GM12872 (cell line): ENCODE measurements at regions not wholly inside any gene's neighbourhood (a gene's known extent, or its start where the extent isn't known, plus 50 kb on each side); places are given as distances from the start of the nearest gene placed in this dataset.

Source experiments
- TF ChIP-seq, protein P1 (sequence below): IDR thresholded peaks from 3 replicates; pipeline ENCODE4 v1.5.1; 2011; ENCODE audit warnings: low read depth, mild to moderate bottlenecking, low read length, moderate library complexity; ENCODE audit not compliant: insufficient read depth

DNA sequence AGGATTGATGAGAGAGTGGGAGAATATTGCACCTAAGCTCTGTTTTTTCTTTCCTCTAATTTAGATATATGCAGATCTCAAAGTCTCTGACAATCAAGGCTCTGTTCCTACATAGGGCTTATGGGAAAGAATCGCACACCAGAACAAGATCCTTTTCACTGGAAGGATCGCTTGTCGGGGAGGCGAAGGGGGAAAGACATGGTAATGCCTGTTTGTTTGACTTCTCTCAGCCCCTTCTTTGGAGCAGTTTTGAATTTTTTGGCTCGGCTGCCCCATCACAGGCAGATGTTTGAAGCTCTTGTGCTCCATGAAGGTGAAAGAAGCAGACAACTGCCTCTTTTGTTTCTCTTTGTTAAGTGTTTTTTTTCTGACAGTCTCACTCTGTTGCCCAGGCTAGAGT is 599.9 kb upstream of the ZNF608 start:
- TF ChIP-seq, protein P1, sequence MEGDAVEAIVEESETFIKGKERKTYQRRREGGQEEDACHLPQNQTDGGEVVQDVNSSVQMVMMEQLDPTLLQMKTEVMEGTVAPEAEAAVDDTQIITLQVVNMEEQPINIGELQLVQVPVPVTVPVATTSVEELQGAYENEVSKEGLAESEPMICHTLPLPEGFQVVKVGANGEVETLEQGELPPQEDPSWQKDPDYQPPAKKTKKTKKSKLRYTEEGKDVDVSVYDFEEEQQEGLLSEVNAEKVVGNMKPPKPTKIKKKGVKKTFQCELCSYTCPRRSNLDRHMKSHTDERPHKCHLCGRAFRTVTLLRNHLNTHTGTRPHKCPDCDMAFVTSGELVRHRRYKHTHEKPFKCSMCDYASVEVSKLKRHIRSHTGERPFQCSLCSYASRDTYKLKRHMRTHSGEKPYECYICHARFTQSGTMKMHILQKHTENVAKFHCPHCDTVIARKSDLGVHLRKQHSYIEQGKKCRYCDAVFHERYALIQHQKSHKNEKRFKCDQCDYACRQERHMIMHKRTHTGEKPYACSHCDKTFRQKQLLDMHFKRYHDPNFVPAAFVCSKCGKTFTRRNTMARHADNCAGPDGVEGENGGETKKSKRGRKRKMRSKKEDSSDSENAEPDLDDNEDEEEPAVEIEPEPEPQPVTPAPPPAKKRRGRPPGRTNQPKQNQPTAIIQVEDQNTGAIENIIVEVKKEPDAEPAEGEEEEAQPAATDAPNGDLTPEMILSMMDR = no peak

DNA sequence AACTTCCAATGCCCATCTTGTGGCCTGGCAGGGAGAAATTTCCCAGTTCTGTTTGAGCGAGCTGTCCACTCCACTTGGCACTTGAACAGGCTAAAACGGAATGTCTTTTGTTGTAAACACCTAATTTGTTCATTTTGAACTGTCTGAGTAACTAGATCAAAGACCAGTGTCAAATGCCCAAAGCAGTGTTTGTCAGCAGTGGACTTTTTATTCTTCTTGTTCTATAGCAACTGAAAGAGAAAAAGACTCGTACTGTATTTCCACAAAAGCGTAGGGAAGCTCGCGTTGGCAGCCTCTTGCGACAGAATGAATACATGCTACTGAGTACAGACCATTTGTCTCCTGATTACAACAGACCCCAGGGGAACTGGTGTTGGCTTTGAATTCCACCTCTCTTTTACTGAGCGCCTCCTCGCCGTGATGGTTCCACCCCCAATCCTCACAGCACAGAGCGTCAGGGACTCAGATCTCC is 601.8 kb upstream of the ZNF608 start:
- TF ChIP-seq, protein P1 = no peak

DNA sequence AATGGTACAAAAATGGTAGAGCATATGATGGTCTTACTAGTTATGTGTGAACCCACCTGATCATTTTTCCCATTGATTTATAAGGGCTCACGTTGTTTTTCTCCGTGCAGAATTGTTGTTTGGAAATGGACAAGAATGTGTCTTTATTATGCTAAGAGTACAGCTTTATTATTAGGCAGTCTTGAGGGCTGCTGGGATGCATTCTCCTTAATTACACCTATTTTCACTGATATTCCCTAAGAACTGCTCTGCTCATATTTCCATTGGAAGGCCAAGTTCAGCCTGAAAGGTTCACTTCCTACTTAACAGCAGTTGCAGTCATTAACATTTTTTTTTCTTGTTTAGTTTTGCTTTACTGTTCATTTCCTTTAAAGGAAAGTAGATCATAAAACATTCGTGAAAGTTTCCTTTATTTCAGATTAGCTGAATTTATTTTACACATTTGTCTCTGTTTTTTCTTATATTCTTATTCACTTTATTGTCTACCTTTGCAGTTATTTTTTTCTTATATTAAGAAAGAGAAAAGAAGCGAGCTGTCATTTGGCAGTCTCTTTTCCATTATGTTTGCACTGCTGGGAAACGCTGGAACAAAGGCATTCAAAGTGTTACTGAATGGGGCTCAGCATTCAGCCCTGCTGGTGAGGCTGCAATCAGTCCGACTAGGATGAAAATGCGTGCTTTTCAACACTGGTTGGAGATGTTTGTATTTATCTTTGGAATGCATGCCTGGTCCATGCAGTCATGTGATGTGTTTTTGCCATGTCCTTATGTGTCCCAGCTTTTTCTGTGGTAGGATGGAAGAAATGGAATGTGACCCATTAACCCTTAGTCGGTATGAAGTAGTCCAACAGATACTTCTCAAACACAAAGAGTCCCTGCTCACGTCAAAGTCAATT is 602.7 kb upstream of the ZNF608 start:
- TF ChIP-seq, protein P1 = no peak

DNA sequence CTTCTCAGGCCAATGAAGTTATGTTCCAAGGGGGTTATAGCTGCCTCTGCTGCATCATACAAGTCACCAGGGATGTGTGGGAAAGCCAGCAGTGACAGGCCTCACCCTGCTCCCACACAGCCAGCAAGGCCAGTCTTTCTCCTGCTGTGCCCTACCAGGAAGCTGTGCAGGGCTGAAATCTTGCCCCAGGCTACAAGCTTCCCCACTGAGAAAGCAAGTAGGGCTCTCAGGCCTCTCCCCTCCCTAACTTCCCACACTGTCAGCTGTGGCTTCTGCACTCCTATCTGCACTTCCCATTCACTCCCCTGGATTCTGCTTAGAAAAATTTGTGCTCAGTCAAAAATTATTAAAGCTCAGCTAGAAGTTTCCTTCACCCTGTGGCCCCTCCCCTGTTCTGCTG is 611.2 kb upstream of the ZNF608 start:
- TF ChIP-seq, protein P1 = no peak

DNA sequence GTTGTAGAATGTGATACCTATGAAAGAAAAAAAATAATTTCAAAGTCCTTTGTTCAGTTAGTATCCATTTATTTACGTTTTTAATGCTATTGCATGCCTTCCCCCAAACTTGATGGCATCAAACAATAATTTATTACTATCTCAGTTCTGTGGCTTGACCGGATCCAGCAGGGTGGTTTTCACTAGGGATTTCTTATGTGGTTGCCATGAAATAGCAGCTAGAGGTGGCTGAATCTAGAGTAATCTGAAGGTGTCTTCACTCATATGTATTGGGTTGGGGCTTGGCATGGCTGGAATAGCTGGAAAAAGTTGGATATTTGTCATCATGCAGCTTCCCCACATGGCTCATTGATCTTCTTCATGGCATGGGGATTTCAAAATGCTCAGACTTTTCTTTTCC is 619.3 kb upstream of the ZNF608 start:
- TF ChIP-seq, protein P1 = no peak

DNA sequence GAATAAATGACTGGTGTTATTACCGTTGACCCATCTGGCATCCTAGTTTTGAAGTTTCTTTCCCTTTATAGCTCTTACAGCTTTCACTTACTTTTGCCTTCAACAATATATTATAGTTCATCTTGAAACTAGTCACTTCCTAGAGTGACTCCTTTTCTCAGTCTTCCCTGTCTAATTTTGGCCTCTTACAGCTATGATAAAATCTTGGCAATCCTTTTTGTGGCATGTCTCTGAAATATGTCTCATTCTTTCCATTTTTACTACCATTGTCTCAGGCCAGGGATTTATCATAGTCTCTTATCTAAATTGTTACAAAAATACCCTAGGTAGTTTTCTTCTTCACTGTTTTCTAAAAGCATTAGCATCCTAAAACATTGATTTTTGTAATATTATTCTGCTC is 621.3 kb upstream of the ZNF608 start:
- TF ChIP-seq, protein P1 = no peak

DNA sequence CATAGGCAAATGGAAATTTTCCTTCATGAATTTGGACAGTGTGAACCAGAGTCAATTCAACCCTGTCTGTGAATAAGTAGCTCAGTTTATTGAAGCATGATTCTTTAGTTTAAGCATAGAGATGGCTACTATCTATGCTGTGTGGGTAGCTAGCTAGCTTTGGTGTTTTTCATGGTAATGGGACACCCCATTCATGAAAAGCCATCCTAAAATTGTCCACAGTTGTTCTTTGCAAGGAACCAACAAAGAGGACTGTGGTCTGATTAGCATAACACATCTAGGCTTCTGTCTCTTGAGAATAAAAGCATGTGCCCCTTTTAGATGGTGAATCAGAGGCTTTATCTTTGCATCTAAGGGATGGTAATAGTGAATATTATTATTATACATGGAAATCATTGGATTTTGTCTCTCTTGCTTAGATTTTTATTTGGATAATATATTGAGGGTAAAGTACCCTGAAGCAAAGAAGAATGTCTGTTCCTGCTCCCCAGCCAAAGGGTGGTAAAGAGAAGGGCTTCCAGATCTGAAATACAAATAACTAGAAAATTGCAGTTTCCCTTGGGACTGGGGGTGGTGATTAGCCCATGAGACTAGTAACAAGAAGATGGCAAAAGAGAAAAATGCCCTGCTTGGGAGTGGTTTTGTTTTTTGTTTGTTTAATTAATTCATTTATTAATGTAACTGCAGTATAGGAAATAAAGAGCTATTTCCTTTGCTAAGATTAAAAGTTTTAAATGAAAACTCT is 624.2 kb upstream of the ZNF608 start:
- TF ChIP-seq, protein P1 = no peak
